Frontal cortex (tissue), 3 donors: ENCODE measurements at regions not wholly inside any gene's neighbourhood (a gene's known extent, or its start where the extent isn't known, plus 50 kb on each side); places are given as distances from the start of the nearest gene placed in this dataset.

Experiments
- DNase-seq, 2 donors: peaks; one replicate each; pipeline ENCODE4 v3.0.0; 2012; ENCODE audit warnings: low spot score in 2 of 2
- FAIRE-seq: peaks from 2 replicates; lab custom pipeline; 2012; peaks lifted over from hg19 to GRCh38; lab: Jason Lieb, UNC
- donor health status: control.
- donor health status: control.
- donor health status: control.

- no peak for FAIRE-seq
- no peak for DNase-seq
Measured at GRCh38 chr5:3401635-3402034, 194.0 kb upstream of the IRX1 start.

GRCh38 chr5:3400659-3401058, 195.0 kb upstream of the IRX1 start:
- DNase-seq (no peak), FAIRE-seq (no peak)

GRCh38 chr5:3394891-3395599, 200.6 kb upstream of the IRX1 start:
- no peak for FAIRE-seq
- DNase-seq: peak in 1 of 2 donors; percentile 18

GRCh38 chr5:3393920-3394597, 201.6 kb upstream of the IRX1 start:
- FAIRE-seq (no peak), DNase-seq (no peak)

DNA sequence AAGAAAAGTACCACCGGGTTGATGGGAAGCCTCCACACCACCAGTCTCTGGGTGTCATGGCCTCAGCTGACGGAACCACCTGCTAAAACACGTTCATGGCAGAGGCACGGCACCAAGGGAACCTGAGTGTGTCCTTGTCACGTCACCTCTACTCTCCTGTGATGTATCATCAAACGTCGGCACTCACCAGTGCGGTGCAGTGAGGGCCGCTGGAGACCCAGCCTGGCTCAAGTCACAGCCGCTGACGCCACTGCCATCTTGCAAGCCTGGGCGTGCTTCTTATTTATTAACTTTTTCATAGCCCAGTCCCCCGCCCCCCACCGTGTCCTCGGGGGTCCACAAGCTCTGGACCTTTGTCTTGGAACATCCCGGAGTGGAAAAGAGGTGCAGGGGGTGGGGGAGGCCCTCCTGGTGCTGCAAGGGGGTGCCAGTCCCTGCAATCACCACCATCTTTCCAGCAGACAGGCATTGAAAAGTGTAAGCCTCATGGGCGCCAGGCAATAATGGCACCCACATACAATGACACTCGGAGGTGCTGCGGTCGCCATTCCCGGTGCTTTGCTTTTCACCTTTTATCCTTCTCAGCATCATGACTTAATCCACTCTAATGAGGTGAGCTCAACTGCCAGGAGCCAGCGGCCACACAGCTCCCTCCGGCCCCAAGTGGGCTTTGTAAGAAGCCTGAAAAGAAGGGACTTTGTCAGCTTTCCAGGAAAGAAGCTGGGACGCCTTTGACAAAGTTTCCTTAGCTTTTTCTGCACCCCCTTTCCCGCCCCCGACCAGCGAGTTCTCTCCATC, 202.3 kb upstream of the IRX1 start:
- DNase-seq (peak in 1 of 2 donors; percentile 9), FAIRE-seq (no peak)

DNA sequence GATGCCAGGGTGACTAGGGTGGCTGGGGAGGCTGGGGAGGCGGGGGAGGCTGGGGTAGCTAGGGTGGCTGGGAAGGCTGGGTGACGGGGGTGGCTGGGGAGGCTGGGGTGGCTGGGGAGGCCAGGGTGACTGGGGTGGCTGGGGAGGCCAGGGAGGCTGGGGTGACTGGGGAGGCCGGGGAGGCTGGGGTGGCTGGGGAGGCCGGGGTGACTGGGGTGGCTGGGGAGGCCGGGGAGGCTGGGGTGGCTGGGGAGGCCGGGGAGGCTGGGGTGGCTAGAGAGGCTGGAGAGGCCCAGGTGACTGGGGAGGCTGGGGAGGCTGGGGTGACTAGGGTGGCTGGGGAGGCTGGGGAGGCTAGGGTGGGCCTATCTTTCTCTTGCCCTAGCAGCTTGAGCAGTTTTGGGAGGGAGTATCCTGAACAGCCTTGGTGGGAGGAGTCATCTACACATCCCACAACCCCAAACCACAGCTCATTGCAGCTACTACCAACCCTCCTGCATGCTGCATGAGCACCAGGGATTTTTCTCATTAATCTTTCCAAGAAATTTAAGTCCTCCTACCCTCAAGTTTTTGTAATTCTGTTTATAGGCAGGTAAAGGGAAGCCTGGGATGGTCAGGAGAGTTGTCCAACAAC, 203.2 kb upstream of the IRX1 start:
- FAIRE-seq: no peak
- DNase-seq: peak in 1 of 2 donors; percentile 38

DNA sequence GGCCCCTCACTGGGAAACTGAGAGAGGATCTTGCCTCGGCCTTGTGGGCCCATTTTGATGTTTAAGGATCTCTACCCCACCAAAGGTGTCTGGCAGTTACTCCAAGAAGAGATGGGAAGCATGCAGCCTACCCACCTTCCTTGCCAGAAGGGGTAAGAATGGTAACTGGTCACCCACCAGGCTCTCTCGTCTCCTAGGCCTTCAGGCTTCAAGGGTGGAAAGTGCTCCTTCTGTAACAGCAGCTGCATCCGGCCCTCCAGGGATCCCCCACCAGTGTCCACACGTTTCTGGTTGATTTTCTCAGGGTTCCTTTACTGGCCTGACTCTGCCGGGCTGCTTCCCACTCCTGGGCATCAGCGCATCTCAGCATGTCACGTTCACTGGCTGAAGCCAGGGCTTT, 204.4 kb upstream of the IRX1 start:
- no peak for DNase-seq
- FAIRE-seq: no peak

DNA sequence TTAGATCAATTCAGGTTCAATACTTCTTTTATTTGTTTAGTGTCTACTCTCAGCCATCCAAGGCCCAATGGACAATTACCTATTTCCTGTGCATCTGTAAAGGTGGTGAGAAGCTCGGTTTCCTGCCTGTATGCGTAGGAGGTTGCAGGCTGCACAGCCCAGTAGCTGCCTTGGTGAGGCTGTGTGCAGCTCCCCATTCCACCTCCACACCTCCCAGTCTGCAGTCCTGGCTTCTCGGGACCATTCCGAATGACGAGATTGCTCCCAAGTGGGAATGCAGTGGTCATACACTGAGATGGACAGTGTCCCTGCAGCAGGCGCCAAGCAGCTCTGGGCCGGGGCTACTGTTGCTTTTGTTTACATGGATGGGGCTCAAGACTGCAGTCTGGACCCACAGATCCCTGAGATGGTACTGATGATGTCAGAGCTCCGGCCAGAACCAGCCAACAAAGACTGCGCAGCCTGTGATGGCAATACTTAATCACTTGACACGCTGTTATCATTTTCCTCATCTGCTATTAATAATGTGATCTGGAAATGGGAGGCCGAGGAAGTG, 206.1 kb upstream of the IRX1 start:
- no peak for DNase-seq
- no peak for FAIRE-seq

- no peak for DNase-seq
- no peak for FAIRE-seq
Measured at GRCh38 chr5:3386637-3387036, 209.0 kb upstream of the IRX1 start.

GRCh38 chr5:3385991-3386519, 209.6 kb upstream of the IRX1 start:
- DNase-seq (no peak), FAIRE-seq (no peak)

GRCh38 chr5:3384531-3384930, 211.1 kb upstream of the IRX1 start:
- FAIRE-seq (no peak), DNase-seq (no peak)

DNA sequence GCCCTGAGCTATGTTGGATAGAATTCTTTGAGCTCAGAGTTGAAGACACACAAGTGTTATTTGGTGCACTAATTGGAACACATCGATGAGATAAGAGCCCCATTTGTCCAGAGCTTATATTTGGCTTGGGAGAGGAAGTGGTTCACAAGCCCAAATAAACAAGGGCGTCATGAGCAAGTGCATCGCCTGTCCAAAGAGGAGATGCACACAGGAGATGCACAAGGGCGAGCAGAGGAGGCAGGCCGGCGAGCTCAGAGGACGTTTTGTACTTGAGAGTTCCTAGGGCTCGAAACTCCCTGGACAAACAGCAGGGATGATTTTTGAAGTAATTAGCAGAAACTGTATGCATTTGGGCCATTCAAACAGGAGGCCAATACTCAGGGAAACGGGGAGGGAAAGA, 212.8 kb upstream of the IRX1 start:
- DNase-seq: no peak
- FAIRE-seq: no peak

DNA sequence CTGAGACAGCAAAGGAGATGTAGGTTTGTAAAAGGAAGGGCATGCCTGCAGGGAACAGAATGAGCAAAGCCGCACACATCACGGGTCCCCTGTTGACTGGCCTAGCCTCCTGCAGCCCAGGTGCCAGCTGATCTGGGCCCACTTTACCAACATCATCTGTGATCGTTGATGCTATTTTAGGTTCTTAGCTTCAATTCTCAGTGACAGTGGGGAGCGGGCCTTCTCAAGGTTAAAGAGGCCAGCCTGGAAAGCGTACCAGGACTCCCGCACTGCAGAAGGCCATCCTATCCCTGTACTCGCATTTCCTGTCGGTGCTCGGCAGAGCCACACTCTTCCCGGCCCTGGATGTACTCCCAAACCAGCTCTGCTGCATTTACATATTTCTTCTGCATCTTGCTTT, 213.5 kb upstream of the IRX1 start:
- FAIRE-seq: no peak

DNA sequence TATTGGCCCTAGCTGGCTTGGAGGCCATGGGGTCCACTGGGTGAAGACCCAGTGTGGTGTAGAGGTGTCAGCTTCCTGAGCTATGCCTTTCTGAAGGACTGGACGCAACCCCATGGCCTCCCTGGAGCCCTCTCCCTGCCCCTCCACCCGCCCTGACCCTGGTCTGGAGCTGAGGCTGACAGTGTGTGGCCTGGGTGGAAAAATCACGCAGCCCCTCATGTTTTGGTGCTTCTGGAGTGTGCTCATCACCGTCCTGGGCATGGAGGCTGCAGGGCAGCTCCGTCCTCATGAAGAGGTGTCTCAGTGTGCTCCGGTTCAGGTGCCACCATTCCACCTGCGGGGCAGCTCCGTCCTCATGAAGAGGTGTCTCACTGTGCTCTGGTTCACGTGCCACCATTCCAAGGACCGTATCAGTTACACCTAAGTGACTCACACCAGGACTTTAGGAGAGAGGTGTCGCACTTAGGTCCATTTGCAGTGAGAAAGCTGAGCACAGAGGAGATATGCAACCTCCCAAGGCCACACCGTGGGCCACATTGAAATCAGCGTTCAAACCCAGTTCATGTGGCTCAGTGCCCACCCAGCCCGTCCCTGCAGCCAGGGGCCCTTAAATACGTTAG, 214.3 kb upstream of the IRX1 start:
- DNase-seq (no peak), FAIRE-seq (no peak)

More for the DNA sequence above, 213.5 kb upstream of the IRX1 start:
- DNase-seq: no peak

GRCh38 chr5:3380689-3381088, 214.9 kb upstream of the IRX1 start:
- no peak for DNase-seq
- FAIRE-seq: no peak

DNA sequence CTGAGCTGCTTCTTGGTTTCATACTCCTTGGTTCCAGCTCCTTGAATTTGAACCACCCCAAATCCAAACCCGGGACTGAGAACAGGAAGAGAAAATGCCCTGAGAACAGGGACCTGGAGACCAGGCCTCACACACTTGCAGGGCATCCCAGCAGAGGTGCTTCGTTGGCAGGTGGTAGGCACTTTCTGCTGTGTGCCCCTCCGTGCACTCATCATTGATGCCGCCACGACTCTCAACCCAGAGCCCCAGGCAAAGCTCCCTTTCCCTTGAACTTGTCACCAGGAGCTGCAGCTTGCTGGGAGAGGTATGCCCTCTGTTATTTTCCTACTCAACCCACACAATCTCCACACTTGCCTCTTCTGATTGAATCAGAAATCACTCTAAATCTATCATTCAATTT, 217.8 kb upstream of the IRX1 start:
- no peak for FAIRE-seq
- DNase-seq: no peak

- no peak for DNase-seq
- FAIRE-seq: no peak
Measured at GRCh38 chr5:3377176-3377575, 218.5 kb upstream of the IRX1 start.

GRCh38 chr5:3376611-3377010, 219.0 kb upstream of the IRX1 start:
- no peak for FAIRE-seq
- no peak for DNase-seq

- DNase-seq (no peak), FAIRE-seq (no peak)
Measured at GRCh38 chr5:3375586-3376311, 219.9 kb upstream of the IRX1 start.
